Neural cell (in vitro differentiated cells): ENCODE measurements at regions not wholly inside any gene's neighbourhood (a gene's known extent, or its start where the extent isn't known, plus 50 kb on each side); places are given as distances from the start of the nearest gene placed in this dataset.

ENCODE experiments used
- H2AFZ ChIP-seq: fragments of 200-600, 300-800 bp; sonication (generic), shearing (Covaris generic); 2 replicates; pipeline ENCODE4 v1.6.0; 2014; ENCODE audit warnings: low read depth, mild to moderate bottlenecking, antibody characterized with exemption, low read length, moderate library complexity
- H3F3A ChIP-seq: fragments of 200-600 bp; shearing (Covaris generic); 2 replicates; pipeline ENCODE4 v1.6.1; 2016; ENCODE audit warnings: mild to moderate bottlenecking, moderate library complexity, mixed read lengths, antibody characterized with exemption, low read length; ENCODE audit not compliant: insufficient read depth, poor library complexity, severe bottlenecking
- H3K27ac ChIP-seq: fragments of 200-600, 300-800 bp; sonication (generic), shearing (Covaris generic); 2 replicates; pipeline ENCODE4 v1.5.1; 2014; ENCODE audit warnings: mild to moderate bottlenecking, low read length, moderate library complexity
- H3K27me3 ChIP-seq: fragments of 300-800, 200-600 bp; sonication (generic), shearing (Covaris generic); 2 replicates; pipeline ENCODE4 v1.6.0; 2014; ENCODE audit warnings: mild to moderate bottlenecking, low read depth, low read length, moderate library complexity; ENCODE audit not compliant: insufficient read depth
- H3K36me3 ChIP-seq: fragments of 300-800, 200-600 bp; sonication (generic), shearing (Covaris generic); 2 replicates; pipeline ENCODE4 v1.5.1; 2014; ENCODE audit warnings: mild to moderate bottlenecking, antibody characterized with exemption, low read length, moderate library complexity; ENCODE audit not compliant: insufficient read depth
- H3K4me2 ChIP-seq: fragments of 300-800, 200-600 bp; sonication (generic), shearing (Covaris generic); 2 replicates; pipeline ENCODE4 v1.6.0; 2014; ENCODE audit warnings: mild to moderate bottlenecking, low read length
- H3K4me3 ChIP-seq: fragments of 300-800, 200-600 bp; sonication (generic), shearing (Covaris generic); 2 replicates; pipeline ENCODE4 v1.5.1; 2014; ENCODE audit warnings: mild to moderate bottlenecking, low read length, moderate library complexity
- H3K79me2 ChIP-seq: fragments of 200-600 bp; shearing (Covaris generic); replicated peaks from 2 replicates; pipeline ENCODE4 v1.6.0; 2014; ENCODE audit warnings: mild to moderate bottlenecking, low read length, moderate library complexity; ENCODE audit not compliant: insufficient read depth
- H3K9ac ChIP-seq: fragments of 300-800, 200-600 bp; sonication (generic), shearing (Covaris generic); 2 replicates; pipeline ENCODE4 v1.6.1; 2016; ENCODE audit warnings: mild to moderate bottlenecking, low read length, mixed read lengths
- H3K9me2 ChIP-seq: fragments of 200-600 bp; shearing (Covaris generic); 2 replicates; pipeline ENCODE4 v1.6.1; 2016; ENCODE audit warnings: mild to moderate bottlenecking, low read length, mixed read lengths; ENCODE audit not compliant: insufficient read depth
- H3K9me3 ChIP-seq: fragments of 200-600, 300-800 bp; sonication (generic), shearing (Covaris generic); 2 replicates; pipeline ENCODE4 v1.6.1; 2016; ENCODE audit warnings: mild to moderate bottlenecking, mixed run types, low read length, moderate library complexity, mixed read lengths
- H4K20me1 ChIP-seq: fragments of 200-600 bp; shearing (Covaris generic); 2 replicates; pipeline ENCODE4 v1.6.1; 2016; ENCODE audit warnings: mild to moderate bottlenecking, mixed run types; ENCODE audit not compliant: insufficient read depth
- CTCF ChIP-seq: fragments of 450-650 bp; IDR thresholded peaks from 2 replicates; pipeline ENCODE4 v1.5.1; 2014; ENCODE audit warnings: antibody characterized with exemption, mild to moderate bottlenecking, moderate library complexity; ENCODE audit not compliant: poor library complexity, severe bottlenecking
- EP300 ChIP-seq: fragments of 450-650 bp; conservative IDR thresholded peaks from 2 replicates; pipeline ENCODE4 v1.6.1; 2014; ENCODE audit warnings: antibody characterized with exemption, mild to moderate bottlenecking, moderate library complexity; ENCODE audit not compliant: poor library complexity, severe bottlenecking
- EZH2 ChIP-seq: fragments of 200-600, 300-800 bp; shearing (Covaris generic), sonication (generic); IDR thresholded peaks from 2 replicates; pipeline ENCODE4 v1.6.1; 2014; ENCODE audit warnings: antibody characterized with exemption, low read length, borderline replicate concordance, mild to moderate bottlenecking; ENCODE audit not compliant: insufficient read depth, poor library complexity, severe bottlenecking
- MXI1 ChIP-seq: fragments of 450-650 bp; conservative IDR thresholded peaks from 2 replicates; pipeline ENCODE4 v1.6.1; 2014; ENCODE audit warnings: antibody characterized with exemption, mild to moderate bottlenecking; ENCODE audit not compliant: poor library complexity, severe bottlenecking
- POLR2AphosphoS5 ChIP-seq: IDR thresholded peaks from 2 replicates; pipeline ENCODE4 v1.6.1; 2012
- RAD21 ChIP-seq: fragments of 450-650 bp; conservative IDR thresholded peaks from 2 replicates; pipeline ENCODE4 v1.6.1; 2014; ENCODE audit warnings: antibody characterized with exemption, mild to moderate bottlenecking, moderate library complexity
- REST ChIP-seq: IDR thresholded peaks from 2 replicates; pipeline ENCODE4 v1.6.1; 2012; ENCODE audit warnings: borderline replicate concordance
- SMC3 ChIP-seq: fragments of 450-650 bp; conservative IDR thresholded peaks from 2 replicates; pipeline ENCODE4 v1.6.1; 2014; ENCODE audit warnings: antibody characterized with exemption, mild to moderate bottlenecking, moderate library complexity; ENCODE audit not compliant: poor library complexity
- TAF1 ChIP-seq: IDR thresholded peaks from 2 replicates; pipeline ENCODE4 v1.6.1; 2012; ENCODE audit warnings: low read depth

- H2AFZ ChIP-seq, result no peak overlapping the region
- H3K4me2 ChIP-seq, result no peak overlapping the region
- no peaks in the 10 kb centered on the region for H3K27me3 ChIP-seq
- no peak overlapping the region for H3K9ac ChIP-seq
- H3K79me2 ChIP-seq, result no peaks in the 10 kb centered on the region
- TF ChIP-seq MXI1 (no peak), POLR2AphosphoS5 (no peak), REST (no peak), EP300 (no peak), SMC3 (no peak), TAF1 (no peak), EZH2 (no peak), CTCF (no peak), RAD21 (no peak)
- H3K27ac ChIP-seq, result no peak overlapping the region
- H3K4me3 ChIP-seq, result no peak overlapping the region
- H4K20me1 ChIP-seq, result no peaks in the 10 kb centered on the region
- no peaks in the 10 kb centered on the region for H3K36me3 ChIP-seq
- peaks cover 3% of the 10 kb centered on the region for H3K9me3 ChIP-seq
- H3F3A ChIP-seq, result no peaks in the 10 kb centered on the region
- H3K9me2 ChIP-seq, result no peaks in the 10 kb centered on the region
Observed at GRCh38 chrX:806586-806985, 176.0 kb downstream of the SHOX start.

- Histone ChIP-seq H3K4me3 (no peak overlapping the region), H3K4me2 (no peak overlapping the region), H3K27ac (no peak overlapping the region), H3K9ac (no peak overlapping the region), H2AFZ (no peak overlapping the region), H3K79me2 (no peaks in the 10 kb centered on the region), H3K9me2 (no peaks in the 10 kb centered on the region), H3K9me3 (peaks cover 3% of the 10 kb centered on the region), H3K27me3 (no peaks in the 10 kb centered on the region), H4K20me1 (no peaks in the 10 kb centered on the region), H3K36me3 (no peaks in the 10 kb centered on the region), H3F3A (no peaks in the 10 kb centered on the region)
- TF ChIP-seq POLR2AphosphoS5 (no peak), EZH2 (no peak), CTCF (no peak), RAD21 (no peak)
Observed at GRCh38 chrX:805988-806387, 175.4 kb downstream of the SHOX start.
